ENCODE measurements at regions not wholly inside any gene's neighbourhood (a gene's known extent, or its start where the extent isn't known, plus 50 kb on each side); places are given as distances from the start of the nearest gene placed in this dataset.

- TF ChIP-seq, protein P1, sequence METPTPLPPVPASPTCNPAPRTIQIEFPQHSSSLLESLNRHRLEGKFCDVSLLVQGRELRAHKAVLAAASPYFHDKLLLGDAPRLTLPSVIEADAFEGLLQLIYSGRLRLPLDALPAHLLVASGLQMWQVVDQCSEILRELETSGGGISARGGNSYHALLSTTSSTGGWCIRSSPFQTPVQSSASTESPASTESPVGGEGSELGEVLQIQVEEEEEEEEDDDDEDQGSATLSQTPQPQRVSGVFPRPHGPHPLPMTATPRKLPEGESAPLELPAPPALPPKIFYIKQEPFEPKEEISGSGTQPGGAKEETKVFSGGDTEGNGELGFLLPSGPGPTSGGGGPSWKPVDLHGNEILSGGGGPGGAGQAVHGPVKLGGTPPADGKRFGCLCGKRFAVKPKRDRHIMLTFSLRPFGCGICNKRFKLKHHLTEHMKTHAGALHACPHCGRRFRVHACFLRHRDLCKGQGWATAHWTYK (CRISPR knock-in tag; IDR thresholded peaks at IDR 0.05): no peak
- no peak for TF ChIP-seq ZNF511 (CRISPR knock-in tag; IDR thresholded peaks at IDR 0.05)
- no peak for TF ChIP-seq ZNF165 (CRISPR knock-in tag; IDR thresholded peaks at IDR 0.05; ENCODE audit: borderline replicate concordance)
- TF ChIP-seq SUPT5H (IDR thresholded peaks at IDR 0.05): no peak
Measured at GRCh38 chr11:109016724-109017123, 351.9 kb downstream of the DDX10 start (continued).

DNA sequence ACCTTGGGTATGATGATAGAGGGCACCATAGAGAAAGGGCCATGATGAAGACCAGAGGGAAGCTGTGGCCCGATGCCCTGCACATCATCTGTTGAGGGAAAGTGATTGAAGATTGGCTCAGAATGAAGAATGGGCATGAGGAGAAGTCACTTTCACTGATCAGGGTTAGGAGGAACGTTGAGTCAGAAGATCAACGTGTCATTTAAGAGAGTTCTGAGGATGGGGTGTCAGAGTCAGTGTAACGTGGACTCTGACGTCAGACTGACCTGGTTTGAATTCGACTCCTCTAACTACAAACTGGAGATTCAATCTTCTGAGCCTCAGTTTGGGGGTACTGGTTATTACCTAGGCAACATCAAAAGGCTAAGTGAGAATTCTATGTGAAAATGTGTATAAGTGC, 352.6 kb downstream of the DDX10 start:
- ChIA-PET CTCF (ENCODE audit: low intra/inter-chr PET ratio) (no interaction called here), POLR2A (interaction anchor here (0.7 kb wide), 1 partner anchor 307 kb away, joined by 4 read pairs; no protein-coding TSS in a partner anchor)
- no TSS peak for BruUV-seq (replicated peaks)
- TF ChIP-seq ZNF778 (CRISPR knock-in tag; IDR thresholded peaks at IDR 0.05) (no peak), ZHX1 (conservative IDR thresholded peaks at IDR 0.05; ENCODE audit: low read length) (no peak), GTF2A2 (tag; IDR thresholded peaks at IDR 0.05) (no peak), MTA1 (IDR thresholded peaks at IDR 0.05; ENCODE audit: borderline replicate concordance) (no peak), PHTF2 (CRISPR knock-in tag; IDR thresholded peaks at IDR 0.05) (no peak), RBFOX2 (IDR thresholded peaks at IDR 0.05; ENCODE audit: low read depth, low read length) (no peak), ZC3H11A (IDR thresholded peaks at IDR 0.05; ENCODE audit: low read depth, low read length) (no peak), RBM34 (IDR thresholded peaks at IDR 0.05; ENCODE audit: borderline replicate concordance, insufficient read depth, low read length) (no peak)
- TF ChIP-seq, protein P2, sequence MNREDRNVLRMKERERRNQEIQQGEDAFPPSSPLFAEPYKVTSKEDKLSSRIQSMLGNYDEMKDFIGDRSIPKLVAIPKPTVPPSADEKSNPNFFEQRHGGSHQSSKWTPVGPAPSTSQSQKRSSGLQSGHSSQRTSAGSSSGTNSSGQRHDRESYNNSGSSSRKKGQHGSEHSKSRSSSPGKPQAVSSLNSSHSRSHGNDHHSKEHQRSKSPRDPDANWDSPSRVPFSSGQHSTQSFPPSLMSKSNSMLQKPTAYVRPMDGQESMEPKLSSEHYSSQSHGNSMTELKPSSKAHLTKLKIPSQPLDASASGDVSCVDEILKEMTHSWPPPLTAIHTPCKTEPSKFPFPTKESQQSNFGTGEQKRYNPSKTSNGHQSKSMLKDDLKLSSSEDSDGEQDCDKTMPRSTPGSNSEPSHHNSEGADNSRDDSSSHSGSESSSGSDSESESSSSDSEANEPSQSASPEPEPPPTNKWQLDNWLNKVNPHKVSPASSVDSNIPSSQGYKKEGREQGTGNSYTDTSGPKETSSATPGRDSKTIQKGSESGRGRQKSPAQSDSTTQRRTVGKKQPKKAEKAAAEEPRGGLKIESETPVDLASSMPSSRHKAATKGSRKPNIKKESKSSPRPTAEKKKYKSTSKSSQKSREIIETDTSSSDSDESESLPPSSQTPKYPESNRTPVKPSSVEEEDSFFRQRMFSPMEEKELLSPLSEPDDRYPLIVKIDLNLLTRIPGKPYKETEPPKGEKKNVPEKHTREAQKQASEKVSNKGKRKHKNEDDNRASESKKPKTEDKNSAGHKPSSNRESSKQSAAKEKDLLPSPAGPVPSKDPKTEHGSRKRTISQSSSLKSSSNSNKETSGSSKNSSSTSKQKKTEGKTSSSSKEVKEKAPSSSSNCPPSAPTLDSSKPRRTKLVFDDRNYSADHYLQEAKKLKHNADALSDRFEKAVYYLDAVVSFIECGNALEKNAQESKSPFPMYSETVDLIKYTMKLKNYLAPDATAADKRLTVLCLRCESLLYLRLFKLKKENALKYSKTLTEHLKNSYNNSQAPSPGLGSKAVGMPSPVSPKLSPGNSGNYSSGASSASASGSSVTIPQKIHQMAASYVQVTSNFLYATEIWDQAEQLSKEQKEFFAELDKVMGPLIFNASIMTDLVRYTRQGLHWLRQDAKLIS (CRISPR knock-in tag; IDR thresholded peaks at IDR 0.05): no peak

More for the DNA sequence above, 352.6 kb downstream of the DDX10 start:
- Histone ChIP-seq H3K4me3 (no peak overlapping the region), H2AFZ (ENCODE audit: low read depth, low read length) (no peak overlapping the region), H3K36me3 (ENCODE audit: control insufficient read depth, insufficient read depth, low read length) (no peaks in the 10 kb centered on the region), H3K9ac (ENCODE audit: insufficient read depth in 1 of 2, low read depth in 2 of 2, low read length in 2 of 2) (no peak overlapping the region), H3K79me2 (ENCODE audit: control insufficient read depth, insufficient read depth, low read length) (no peaks in the 10 kb centered on the region), H4K20me1 (replicated peaks; ENCODE audit: control insufficient read depth, insufficient read depth, low read length) (no peaks in the 10 kb centered on the region), H3K4me2 (ENCODE audit: insufficient read depth, low read length) (no peak overlapping the region), H3K27ac (ENCODE audit: extremely low read depth, low read depth, low read length) (no peak overlapping the region), H3K4me1 (replicated peaks in 1 of 2; ENCODE audit: control insufficient read depth in 2 of 2, insufficient read depth in 2 of 2, low read length in 2 of 2) (no peaks in the 10 kb centered on the region; a peak in 1 of 5 replicates), H3K27me3 (ENCODE audit: control insufficient read depth in 2 of 2, insufficient read depth in 2 of 2, low read length in 2 of 2) (no peaks in the 10 kb centered on the region), H3K9me3 (replicated peaks; ENCODE audit: control insufficient read depth, insufficient read depth, low read depth, low read length) (no peaks in the 10 kb centered on the region), H3K9me1 (ENCODE audit: control insufficient read depth, insufficient read depth, low read length) (no peaks in the 10 kb centered on the region)
- DNase-seq (ENCODE audit: extremely low read depth in 1 of 4, low spot score in 3 of 4) (no peak), ATAC-seq (no peak), FAIRE-seq (no peak)
- WGBS (ENCODE audit: insufficient coverage, low coverage, missing lambda C conversion rate): 0% methylated on average over 6 of the region's 6 CpGs
- in situ Hi-C loops (cut with MboI) (no loop called here), intact Hi-C loops (cut with micrococcal nuclease) (no loop called here)
